ENCODE measurements at regions not wholly inside any gene's neighbourhood (a gene's known extent, or its start where the extent isn't known, plus 50 kb on each side); places are given as distances from the start of the nearest gene placed in this dataset.

- TF ChIP-seq CTCF (IDR thresholded peaks at IDR 0.05; ENCODE audit: low read length), result no peak
- no peak for TF ChIP-seq EZH2 (IDR thresholded peaks at IDR 0.05; ENCODE audit: borderline replicate concordance, low read length)
Observed at GRCh38 chr3:124602980-124603627, 127.1 kb upstream of the UMPS start.
